NCI-H1930 (cell line): ENCODE measurements at regions not wholly inside any gene's neighbourhood (a gene's known extent, or its start where the extent isn't known, plus 50 kb on each side); places are given as distances from the start of the nearest gene placed in this dataset.

Source experiments
- DNase-seq, 2 experiments: peaks; one replicate each; lab custom pipeline; 2025; lab: John Stamatoyannopoulos, UW

DNA sequence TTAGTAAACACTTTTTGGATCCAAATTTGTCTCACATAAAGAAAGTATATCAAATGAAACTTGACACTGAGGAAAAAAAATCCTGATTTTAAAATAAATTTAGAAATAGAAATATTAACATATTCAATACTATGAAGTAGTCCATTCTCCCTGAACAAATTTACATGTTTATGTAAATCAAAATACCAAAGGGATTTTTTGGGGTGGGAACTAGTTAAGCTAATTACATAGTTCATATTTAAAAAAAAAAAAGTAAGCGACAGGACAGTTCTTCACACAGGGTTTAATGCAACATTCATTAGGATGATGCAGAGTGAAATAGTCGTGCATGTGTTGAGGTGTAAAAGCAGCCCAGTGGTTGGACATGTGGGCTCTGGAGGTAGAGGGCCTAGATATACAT, 433.5 kb upstream of the B3GALT2 start:
- no peak for DNase-seq

GRCh38 chr1:193614817-193615216, 428.4 kb upstream of the B3GALT2 start:
- DNase-seq = no peak

GRCh38 chr1:193614275-193614674, 427.9 kb upstream of the B3GALT2 start:
- no peak for DNase-seq

DNA sequence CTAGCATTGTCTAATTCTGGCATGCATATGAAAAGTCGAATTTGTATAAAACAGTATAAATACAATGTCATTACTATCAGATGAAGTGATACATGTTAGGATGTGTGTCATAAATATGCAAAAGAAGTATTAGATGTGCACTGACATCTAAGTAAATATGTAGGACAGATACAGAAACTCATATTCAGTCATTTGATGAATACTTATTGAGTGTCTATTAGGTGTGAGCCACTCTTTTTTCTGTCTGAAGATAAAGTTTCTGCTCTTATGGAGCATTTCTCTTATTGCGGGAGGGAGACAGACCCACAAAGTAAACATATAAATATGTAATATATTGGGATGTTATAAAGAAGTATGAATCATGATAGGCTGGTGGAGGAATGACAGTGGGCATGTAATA, 426.6 kb upstream of the B3GALT2 start:
- DNase-seq = no peak

DNA sequence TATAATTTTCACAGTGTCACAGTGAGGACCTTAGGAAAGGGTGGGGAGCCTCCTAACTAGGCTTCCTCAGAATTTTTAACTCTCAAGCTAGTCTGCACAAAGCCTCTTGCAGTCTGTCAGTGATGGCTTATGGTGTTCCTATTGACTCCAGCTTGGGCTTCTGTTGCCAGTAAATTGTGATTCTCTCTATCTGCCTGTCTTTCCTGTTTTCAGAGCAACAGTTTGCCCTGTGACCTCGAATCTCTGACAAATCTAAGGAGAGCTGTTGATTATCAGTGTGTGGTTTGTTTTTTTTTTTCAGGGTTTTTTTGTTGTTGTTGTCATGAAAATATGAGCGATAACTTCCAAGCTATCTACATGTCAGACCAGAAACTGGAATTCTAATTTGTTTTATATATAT, 423.2 kb upstream of the B3GALT2 start:
- DNase-seq = no peak

DNA sequence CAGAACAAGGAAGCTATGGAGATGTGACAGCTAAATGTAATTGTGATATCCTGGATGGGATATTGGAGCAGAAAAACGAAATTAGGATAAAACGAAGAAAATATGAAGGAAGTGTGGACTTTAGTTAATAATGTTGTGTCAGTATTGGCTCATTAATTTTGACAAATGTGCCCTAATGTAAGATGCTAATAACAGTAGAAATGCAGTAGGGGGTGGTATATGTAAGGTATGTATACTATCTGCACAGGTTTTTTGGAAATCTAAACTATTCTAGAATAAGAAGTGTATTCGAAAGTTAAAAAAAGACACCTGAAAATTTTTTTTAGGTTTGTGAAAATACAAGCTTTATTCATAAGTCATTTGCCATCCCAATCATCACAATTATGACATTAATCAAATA, 421.4 kb upstream of the B3GALT2 start:
- no peak for DNase-seq

DNA sequence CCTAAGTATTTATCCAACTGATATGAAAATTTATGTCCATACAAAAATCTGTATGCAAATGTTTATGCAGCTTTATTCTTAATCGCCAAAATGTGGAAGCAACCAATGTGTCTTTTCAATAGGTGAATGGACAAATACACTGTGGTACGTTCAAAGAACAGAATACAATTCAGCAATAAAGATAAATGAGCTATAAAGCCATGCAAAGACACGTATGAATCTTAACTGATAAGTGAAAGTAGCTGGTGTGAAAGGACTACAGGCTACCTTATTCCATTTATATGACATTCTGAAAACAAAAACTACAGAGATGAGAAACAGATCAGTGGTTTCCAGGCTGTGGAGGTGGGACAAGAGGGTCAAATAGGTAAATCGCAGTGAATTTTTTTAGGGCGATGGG, 419.6 kb upstream of the B3GALT2 start:
- DNase-seq = no peak

GRCh38 chr1:193602705-193603104, 416.3 kb upstream of the B3GALT2 start:
- DNase-seq = no peak

DNA sequence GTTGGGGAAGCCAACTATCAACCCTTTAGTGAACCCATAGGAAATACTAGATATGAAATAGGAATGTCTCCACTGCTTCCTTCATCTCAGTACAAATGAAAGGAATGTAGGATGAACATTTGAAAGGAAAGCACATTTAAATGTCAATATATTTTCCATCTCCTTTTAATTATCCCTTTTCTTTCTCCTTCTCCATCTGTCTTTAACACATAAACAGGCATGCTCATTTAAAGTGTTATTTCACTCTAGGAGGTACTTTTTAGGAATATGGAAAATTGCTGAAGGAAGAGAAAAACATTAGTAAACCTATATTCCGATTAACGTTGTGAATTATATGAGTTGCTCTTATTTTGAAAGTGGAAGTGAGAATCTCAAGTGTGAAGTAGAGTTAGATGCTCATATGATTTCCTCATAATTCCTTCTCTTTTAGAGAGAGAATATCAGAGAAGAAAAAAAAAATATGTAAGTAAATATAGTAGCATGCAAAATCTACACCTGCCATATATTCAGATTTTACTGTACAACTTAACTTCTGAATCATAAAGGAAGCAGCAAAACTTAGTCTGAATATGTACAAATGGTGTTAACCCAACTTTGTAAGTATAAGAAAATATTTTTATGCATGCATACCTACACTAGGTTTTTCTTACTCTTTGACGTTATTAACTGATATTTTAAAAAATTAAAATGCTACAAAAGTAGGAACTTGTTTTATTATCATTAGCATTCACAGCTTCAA, 406.9 kb upstream of the B3GALT2 start:
- DNase-seq = no peak

DNA sequence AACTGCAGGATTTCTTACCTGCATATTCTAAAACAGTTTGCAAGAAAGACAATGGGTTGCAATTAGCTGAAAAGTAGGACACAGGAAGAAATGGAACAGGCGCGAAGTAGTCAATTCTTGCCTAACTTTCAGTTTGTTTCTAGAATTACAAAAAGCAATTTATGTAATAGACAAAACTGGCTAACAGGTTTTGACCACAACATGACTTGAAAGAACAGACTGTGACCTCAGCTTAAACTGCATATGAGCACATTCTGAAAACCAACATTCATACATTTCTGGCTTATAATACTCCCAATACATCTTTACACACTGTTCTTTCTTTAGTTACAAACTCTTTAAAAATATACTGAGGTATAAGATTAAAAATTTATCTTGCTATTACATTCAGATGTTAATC, 405.9 kb upstream of the B3GALT2 start:
- DNase-seq = no peak

GRCh38 chr1:193590102-193590501, 403.7 kb upstream of the B3GALT2 start:
- DNase-seq = no peak

GRCh38 chr1:193589597-193590040, 403.2 kb upstream of the B3GALT2 start:
- DNase-seq = no peak

DNA sequence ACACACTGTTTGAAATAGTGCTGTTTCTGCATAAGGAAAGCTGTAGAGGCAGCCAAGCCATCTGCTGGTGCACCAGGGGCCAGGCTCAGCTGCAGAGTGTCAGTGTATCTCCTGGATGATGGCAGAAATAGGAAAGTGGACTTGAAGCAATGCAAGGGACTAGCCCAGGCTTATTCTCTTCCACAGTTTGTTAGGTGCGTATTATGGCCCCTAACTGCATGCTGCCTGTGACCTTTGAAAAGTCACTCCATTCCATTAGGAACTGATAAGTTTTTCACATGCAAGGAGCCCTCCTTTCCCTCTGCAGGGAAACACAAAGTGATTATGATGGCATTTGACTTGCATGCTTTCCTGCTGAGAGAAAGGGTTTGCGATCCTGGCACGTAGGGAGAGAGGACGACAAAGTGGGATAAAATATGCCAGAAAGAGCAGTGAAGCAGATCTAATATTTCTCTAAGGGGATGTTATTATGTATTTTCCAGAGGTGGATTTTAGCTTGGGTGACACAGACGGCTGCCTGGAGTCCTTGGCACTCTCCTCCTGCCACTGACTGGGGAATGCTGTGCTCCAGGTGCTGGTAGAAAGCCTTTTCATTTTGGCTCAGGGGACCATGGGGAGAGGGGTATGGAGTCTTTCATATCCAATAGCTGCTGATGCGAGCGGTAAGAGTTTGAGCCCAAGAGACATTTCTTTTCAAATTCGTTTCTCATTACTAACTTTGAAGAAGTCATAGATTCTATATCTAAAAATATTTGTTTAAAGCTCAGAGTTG, 402.1 kb upstream of the B3GALT2 start:
- no peak for DNase-seq

DNA sequence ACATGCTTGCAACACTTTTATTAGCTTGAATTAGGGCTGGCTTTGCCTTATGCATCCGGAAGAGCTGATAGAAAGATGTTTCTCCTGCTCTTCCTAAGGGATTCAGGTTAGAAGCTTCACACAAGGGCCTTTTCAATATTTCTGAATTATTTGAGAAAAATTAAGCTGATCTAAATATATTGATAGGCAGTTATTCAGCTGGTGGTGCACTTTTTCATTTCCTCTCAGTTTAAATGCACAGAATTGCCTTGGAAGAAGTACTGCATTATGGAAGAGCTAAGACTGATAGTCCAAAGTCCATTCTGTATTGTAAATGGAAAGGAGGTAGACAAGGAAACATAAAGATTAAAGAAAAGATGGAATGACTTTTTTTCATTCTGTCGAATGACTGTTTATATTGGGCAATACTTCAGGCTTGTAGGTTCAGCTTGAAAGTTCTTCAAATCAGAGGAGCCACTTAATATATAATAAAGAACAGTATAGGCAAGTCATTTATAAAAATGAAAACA, 398.4 kb upstream of the B3GALT2 start:
- DNase-seq = no peak

- DNase-seq = no peak
These were observed 394.9 kb upstream of the B3GALT2 start for GRCh38 chr1:193581341-193581740.

- no peak for DNase-seq
These were observed 394.0 kb upstream of the B3GALT2 start for GRCh38 chr1:193580419-193580818.

- DNase-seq = no peak
These were observed 392.9 kb upstream of the B3GALT2 start for GRCh38 chr1:193579323-193579722.

DNA sequence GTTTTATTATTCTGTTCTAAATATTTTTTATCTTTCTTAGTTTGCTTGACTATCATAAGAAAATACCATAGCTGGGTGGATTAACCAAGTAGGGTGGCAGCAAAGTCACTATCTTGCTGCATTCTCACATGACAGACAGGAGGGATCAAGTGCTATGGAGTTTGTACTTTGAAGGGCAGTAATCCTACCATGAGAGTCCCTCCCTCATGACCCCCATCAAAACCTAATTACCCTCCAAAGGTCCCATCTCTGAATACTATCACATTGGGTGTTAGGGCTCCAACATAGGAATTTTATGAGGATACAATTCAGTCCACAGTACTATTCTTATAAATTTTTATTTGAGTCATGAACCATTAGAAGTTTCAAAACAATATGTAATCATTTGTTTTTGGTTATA, 388.5 kb upstream of the B3GALT2 start:
- DNase-seq = no peak

- DNase-seq = no peak
These were observed 383.5 kb upstream of the B3GALT2 start for GRCh38 chr1:193569983-193570269.

DNA sequence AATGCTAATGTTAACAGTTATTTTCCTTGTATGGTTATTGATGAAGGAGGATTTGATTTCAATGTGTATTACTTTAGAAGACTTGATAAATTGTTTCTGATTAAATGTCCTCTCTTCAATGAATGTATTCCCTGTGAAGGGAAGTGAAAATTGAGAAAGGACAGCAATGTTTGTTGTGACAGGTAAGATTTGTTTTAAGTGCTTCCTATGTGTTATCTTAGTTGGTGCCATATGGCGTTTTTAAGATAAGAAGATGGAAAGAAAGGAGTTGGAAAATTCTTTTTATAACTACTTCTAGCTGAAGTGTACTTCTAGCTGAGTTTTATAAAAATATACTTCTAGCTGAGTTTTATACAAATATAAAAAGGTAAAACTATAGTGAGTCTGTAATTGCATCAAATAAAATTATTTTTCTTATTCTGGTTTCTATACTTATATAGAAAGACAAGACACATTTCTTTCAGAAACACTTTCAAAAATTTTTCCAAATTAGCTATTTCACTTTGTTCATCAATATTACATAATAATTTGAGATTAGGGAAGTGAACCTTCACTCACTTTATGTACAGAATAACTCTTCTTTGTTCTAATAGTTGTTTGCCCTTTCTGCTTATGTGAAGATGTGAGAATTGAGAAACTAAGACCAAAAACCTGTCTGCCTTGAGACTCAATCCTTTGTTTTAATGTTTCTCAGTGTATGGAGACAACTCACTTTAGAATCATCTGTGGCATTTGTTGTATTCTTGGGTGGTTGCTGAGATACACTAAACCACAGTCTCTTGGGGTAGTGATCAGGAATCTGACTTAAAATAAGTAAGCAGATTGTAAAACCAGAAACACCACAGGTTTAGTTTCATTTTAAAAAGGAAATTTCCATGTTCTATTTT, 382.9 kb upstream of the B3GALT2 start:
- no peak for DNase-seq

DNA sequence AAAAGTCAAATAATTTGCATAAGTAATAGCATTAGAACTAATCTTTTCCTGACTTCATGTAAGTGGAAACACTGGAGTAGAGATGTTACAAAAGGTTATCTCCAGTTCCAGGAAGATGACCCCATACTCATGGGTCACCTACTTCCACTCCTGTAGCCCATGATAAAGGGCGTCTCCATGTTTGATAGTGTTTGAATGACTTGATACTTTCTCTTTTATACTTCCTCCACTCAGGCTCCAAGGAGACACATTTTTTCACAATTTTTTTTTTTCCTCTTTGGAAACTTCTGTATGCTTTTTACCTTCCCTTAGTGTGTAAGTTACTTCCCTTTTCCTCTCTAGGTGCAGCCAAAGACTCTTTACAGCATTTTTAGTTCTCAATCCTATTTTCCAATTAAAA, 382.1 kb upstream of the B3GALT2 start:
- DNase-seq = no peak

GRCh38 chr1:193567937-193568336, 381.5 kb upstream of the B3GALT2 start:
- DNase-seq = no peak

GRCh38 chr1:193566735-193567134, 380.3 kb upstream of the B3GALT2 start:
- no peak for DNase-seq
